Stimulated activated CD8-positive, alpha-beta memory T cell treated with anti-CD3 and anti-CD28 coated beads, Interleukin-7, amount 100 ng/mL, for 48 hours (primary cell): ENCODE measurements at regions not wholly inside any gene's neighbourhood (a gene's known extent, or its start where the extent isn't known, plus 50 kb on each side); places are given as distances from the start of the nearest gene placed in this dataset.
"Not testable (repeated sequence)": the region's sequence is repeated elsewhere in the genome, so short reads cannot be mapped to it uniquely, and the experiment has no call there.

Source experiments
- DNase-seq, 2 donors: peaks; one replicate each; pipeline ENCODE4 v3.0.0-alpha.2; 2020; ENCODE audit warnings: low read depth in 1 of 2; ENCODE audit errors: extremely low read depth in 1 of 2

GRCh38 chr21:9760398-9761074 is 760.8 kb upstream of the TPTE start:
- no peak for DNase-seq

GRCh38 chr21:9763306-9763705 is 758.1 kb upstream of the TPTE start:
- no peak for DNase-seq

GRCh38 chr21:9763807-9764206 is 757.6 kb upstream of the TPTE start:
- no peak for DNase-seq

GRCh38 chr21:9764294-9764693 is 757.1 kb upstream of the TPTE start:
- DNase-seq: not testable (repeated sequence)

GRCh38 chr21:9765538-9765937 is 755.8 kb upstream of the TPTE start:
- not testable (repeated sequence) for DNase-seq

GRCh38 chr21:9766890-9767591 is 754.3 kb upstream of the TPTE start:
- DNase-seq: not testable (repeated sequence)

- DNase-seq: no peak
These were observed 753.6 kb upstream of the TPTE start for GRCh38 chr21:9767592-9768375.

- not testable (repeated sequence) for DNase-seq
These were observed 752.8 kb upstream of the TPTE start for GRCh38 chr21:9768376-9769130.

GRCh38 chr21:9769131-9769498 is 752.3 kb upstream of the TPTE start:
- not testable (repeated sequence) for DNase-seq

- not testable (repeated sequence) for DNase-seq
These were observed 751.4 kb upstream of the TPTE start for GRCh38 chr21:9769718-9770690.

- not testable (repeated sequence) for DNase-seq
These were observed 749.7 kb upstream of the TPTE start for GRCh38 chr21:9771466-9772347.

GRCh38 chr21:9772348-9772672 is 749.1 kb upstream of the TPTE start:
- DNase-seq: no peak

GRCh38 chr21:9772877-9773420 is 748.4 kb upstream of the TPTE start:
- DNase-seq: not testable (repeated sequence)

- DNase-seq: no peak
These were observed 747.0 kb upstream of the TPTE start for GRCh38 chr21:9774347-9774746.

- DNase-seq: not testable (repeated sequence)
These were observed 746.3 kb upstream of the TPTE start for GRCh38 chr21:9774901-9775593.

GRCh38 chr21:9775877-9776276 is 745.5 kb upstream of the TPTE start:
- not testable (repeated sequence) for DNase-seq

GRCh38 chr21:9776286-9777020 is 744.9 kb upstream of the TPTE start:
- not testable (repeated sequence) for DNase-seq
